CD4-positive, alpha-beta T cell (primary cell): ENCODE measurements at regions not wholly inside any gene's neighbourhood (a gene's known extent, or its start where the extent isn't known, plus 50 kb on each side); places are given as distances from the start of the nearest gene placed in this dataset.

Source experiments
- ATAC-seq: fragments of 200-7000 bp; cut with Tn5 transposase; one replicate; pipeline ENCODE4 v1.10.0; 2022; ENCODE audit warnings: mild to moderate bottlenecking; ENCODE audit not compliant: poor library complexity
- CTCF ChIA-PET: fragments of 350-600 bp; sonication (Branson Sonifier 250); formaldehyde crosslinking; loops from one replicate; lab custom pipeline; 2021; ENCODE audit warnings: antibody characterized with exemption, inconsistent platforms; lab: Charles Lee
- POLR2A ChIA-PET: fragments of 350-600 bp; sonication (Branson Sonifier 250); formaldehyde crosslinking; loops from one replicate; lab custom pipeline; 2021; ENCODE audit warnings: antibody characterized with exemption, inconsistent platforms; lab: Charles Lee
- DNase-seq, 14 experiments: peaks; one replicate each; pipeline ENCODE4 v3.0.0-alpha.2; 2013 to 2020; ENCODE audit warnings: mixed read lengths in 2 of 14
- H3K27ac ChIP-seq, 2 donors: one replicate each; pipeline versions ENCODE4 v1.5.1 to v1.7.0; 2013; ENCODE audit warnings: low read length in 2 of 2, low read depth in 1 of 2, mild to moderate bottlenecking in 1 of 2
- H3K27me3 ChIP-seq, 2 experiments: 1 replicate in 1 of 2; 2 replicates in 1 of 2; pipeline versions ENCODE4 v1.6.1 to v1.7.0; 2013; ENCODE audit warnings: low read length in 2 of 2, control low read depth in 1 of 2, mild to moderate bottlenecking in 1 of 2, moderate library complexity in 1 of 2; ENCODE audit not compliant: insufficient read depth in 2 of 2, control insufficient read depth in 1 of 2
- H3K36me3 ChIP-seq: one replicate; pipeline ENCODE4 v1.6.1; 2013; ENCODE audit warnings: low read length, control low read depth; ENCODE audit not compliant: insufficient read depth
- H3K4me1 ChIP-seq: one replicate; pipeline ENCODE4 v1.6.1; 2013; ENCODE audit warnings: low read length, control low read depth; ENCODE audit not compliant: insufficient read depth
- H3K4me3 ChIP-seq: one replicate; pipeline ENCODE4 v1.5.1; 2013; ENCODE audit warnings: mild to moderate bottlenecking, low read length, moderate library complexity
- H3K9me3 ChIP-seq, 2 experiments: 1 replicate in 1 of 2; 2 replicates in 1 of 2; pipeline versions ENCODE4 v1.6.1 to v1.7.0; 2013; ENCODE audit warnings: low read length in 2 of 2, mild to moderate bottlenecking in 2 of 2, control low read depth in 1 of 2, moderate library complexity in 1 of 2; ENCODE audit not compliant: control insufficient read depth in 1 of 2, insufficient read depth in 1 of 2
- H3K27ac Mint-ChIP-seq: one replicate; pipeline ENCODE4 v1.8.0; 2020; ENCODE audit warnings: mixed read lengths
- H3K27me3 Mint-ChIP-seq: one replicate; pipeline ENCODE4 v1.8.0; 2021; ENCODE audit warnings: mixed read lengths
- H3K36me3 Mint-ChIP-seq: one replicate; pipeline ENCODE4 v1.8.0; 2021; ENCODE audit warnings: low read depth, mixed read lengths
- H3K4me1 Mint-ChIP-seq: one replicate; pipeline ENCODE4 v1.8.0; 2021; ENCODE audit warnings: low read depth, mixed read lengths
- H3K4me3 Mint-ChIP-seq: one replicate; pipeline ENCODE4 v1.8.0; 2020; ENCODE audit warnings: mild to moderate bottlenecking, mixed read lengths
- H3K9me3 Mint-ChIP-seq: one replicate; pipeline ENCODE4 v1.8.0; 2020; ENCODE audit warnings: mixed read lengths
- intact Hi-C, 2 experiments: fragments of 100-400 bp; cut with DNase I in 1 of 2; cut with micrococcal nuclease in 1 of 2; formaldehyde crosslinking; loops; one replicate each; pipeline versions ENCODE4 v1.15.1 to v1.9.0; 2023 to 2025; cut with DNase I, micrococcal nuclease
- TF ChIP-seq, protein P1 (sequence below): fragments of 200-600 bp; IDR thresholded peaks from one replicate; pipeline ENCODE4 v1.8.0; 2022; ENCODE audit warnings: antibody characterized with exemption, mild to moderate bottlenecking

GRCh38 chr5:12017007-12017406 is 112.8 kb upstream of the CTNND2 start:
- no peaks in the 10 kb centered on the region for H3K36me3 Mint-ChIP-seq
- DNase-seq (no peak), ATAC-seq (no peak)
- H3K9me3 Mint-ChIP-seq = no peaks in the 10 kb centered on the region
- CTCF ChIA-PET = no interaction called here
- no peak overlapping the region for H3K27ac Mint-ChIP-seq
- POLR2A ChIA-PET = no interaction called here
- H3K9me3 ChIP-seq = peaks cover 0 to 7% of the 10 kb centered on the region in 2 experiments
- H3K27ac ChIP-seq = no peak overlapping the region
- no peaks in the 10 kb centered on the region for H3K36me3 ChIP-seq
- intact Hi-C loops = no loop called here
- TF ChIP-seq, protein P1, sequence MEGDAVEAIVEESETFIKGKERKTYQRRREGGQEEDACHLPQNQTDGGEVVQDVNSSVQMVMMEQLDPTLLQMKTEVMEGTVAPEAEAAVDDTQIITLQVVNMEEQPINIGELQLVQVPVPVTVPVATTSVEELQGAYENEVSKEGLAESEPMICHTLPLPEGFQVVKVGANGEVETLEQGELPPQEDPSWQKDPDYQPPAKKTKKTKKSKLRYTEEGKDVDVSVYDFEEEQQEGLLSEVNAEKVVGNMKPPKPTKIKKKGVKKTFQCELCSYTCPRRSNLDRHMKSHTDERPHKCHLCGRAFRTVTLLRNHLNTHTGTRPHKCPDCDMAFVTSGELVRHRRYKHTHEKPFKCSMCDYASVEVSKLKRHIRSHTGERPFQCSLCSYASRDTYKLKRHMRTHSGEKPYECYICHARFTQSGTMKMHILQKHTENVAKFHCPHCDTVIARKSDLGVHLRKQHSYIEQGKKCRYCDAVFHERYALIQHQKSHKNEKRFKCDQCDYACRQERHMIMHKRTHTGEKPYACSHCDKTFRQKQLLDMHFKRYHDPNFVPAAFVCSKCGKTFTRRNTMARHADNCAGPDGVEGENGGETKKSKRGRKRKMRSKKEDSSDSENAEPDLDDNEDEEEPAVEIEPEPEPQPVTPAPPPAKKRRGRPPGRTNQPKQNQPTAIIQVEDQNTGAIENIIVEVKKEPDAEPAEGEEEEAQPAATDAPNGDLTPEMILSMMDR = no peak
- H3K27me3 Mint-ChIP-seq = no peaks in the 10 kb centered on the region
- no peak overlapping the region for H3K4me3 Mint-ChIP-seq
- H3K4me1 ChIP-seq = no peaks in the 10 kb centered on the region
- no peaks in the 10 kb centered on the region for H3K27me3 ChIP-seq
- H3K4me3 ChIP-seq = no peak overlapping the region
- no peaks in the 10 kb centered on the region for H3K4me1 Mint-ChIP-seq

DNA sequence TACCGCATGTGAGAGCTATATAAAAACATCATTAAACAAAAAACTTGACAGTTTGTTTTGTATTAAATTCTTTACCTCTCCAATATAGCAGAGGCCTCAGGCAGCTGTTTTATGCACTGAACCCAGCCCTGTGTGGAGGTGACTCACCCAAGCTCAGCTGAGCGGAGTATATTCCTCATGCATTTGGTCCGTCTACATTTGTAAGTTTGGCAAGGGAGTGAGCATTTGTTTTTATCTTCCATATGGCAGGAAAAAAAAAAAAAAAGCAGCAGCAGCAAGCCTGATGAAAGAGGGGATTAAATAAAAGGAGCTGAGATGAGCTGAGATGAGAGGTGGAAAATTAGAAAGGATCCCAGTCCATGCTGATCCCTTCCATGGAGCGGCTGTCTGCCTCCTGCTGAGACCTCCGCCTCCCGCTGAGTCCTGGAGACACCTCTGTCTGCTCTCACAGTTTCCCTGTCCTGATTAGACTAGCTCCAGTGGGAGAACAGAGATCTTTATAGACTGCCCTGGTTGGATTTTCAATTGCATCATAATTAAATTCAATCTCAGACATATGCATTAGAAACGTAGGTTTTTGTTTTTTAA is 112.0 kb upstream of the CTNND2 start:
- ChIA-PET CTCF (no interaction called here), POLR2A (no interaction called here)
- Mint-ChIP-seq H3K27ac (no peak overlapping the region), H3K4me3 (no peak overlapping the region), H3K27me3 (no peaks in the 10 kb centered on the region), H3K4me1 (no peaks in the 10 kb centered on the region), H3K36me3 (no peaks in the 10 kb centered on the region), H3K9me3 (no peaks in the 10 kb centered on the region)
- intact Hi-C loops = no loop called here
- Histone ChIP-seq H3K36me3 (no peaks in the 10 kb centered on the region), H3K27me3 (no peaks in the 10 kb centered on the region), H3K4me3 (no peak overlapping the region), H3K4me1 (no peaks in the 10 kb centered on the region), H3K27ac (no peak overlapping the region), H3K9me3 (peaks cover 0 to 7% of the 10 kb centered on the region in 2 experiments)
- ATAC-seq (no peak), DNase-seq (no peak)
- TF ChIP-seq, protein P1 = no peak

DNA sequence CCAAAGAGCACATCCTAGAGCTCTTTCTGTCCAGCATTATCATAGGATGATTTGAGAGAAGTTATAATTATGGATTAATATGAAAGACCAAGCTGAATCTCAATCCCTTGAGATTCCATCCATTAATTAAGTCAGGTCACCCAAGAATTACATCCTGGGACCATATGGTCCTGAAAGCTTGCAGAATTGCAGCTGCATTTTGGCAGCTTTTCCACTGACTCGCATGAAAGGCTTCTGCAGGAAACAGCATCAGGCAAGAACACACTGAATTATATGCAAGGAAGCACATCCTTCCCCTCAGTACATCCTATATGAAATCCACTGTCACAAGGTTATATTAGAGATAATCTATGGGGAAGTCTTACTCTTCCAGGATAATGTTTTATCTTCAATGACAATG is 109.1 kb upstream of the CTNND2 start:
- Mint-ChIP-seq H3K4me3 (no peak overlapping the region), H3K27ac (no peak overlapping the region), H3K36me3 (no peaks in the 10 kb centered on the region), H3K4me1 (no peaks in the 10 kb centered on the region), H3K9me3 (peaks cover 4% of the 10 kb centered on the region), H3K27me3 (no peaks in the 10 kb centered on the region)
- Histone ChIP-seq H3K27ac (no peak overlapping the region), H3K4me1 (no peaks in the 10 kb centered on the region), H3K36me3 (no peaks in the 10 kb centered on the region), H3K9me3 (peaks cover 5 to 7% of the 10 kb centered on the region in 2 experiments), H3K27me3 (no peaks in the 10 kb centered on the region), H3K4me3 (no peak overlapping the region)
- no peak for DNase-seq
- POLR2A ChIA-PET = no interaction called here
- TF ChIP-seq, protein P1 = no peak
- no peak for ATAC-seq
- intact Hi-C loops = no loop called here
- CTCF ChIA-PET = no interaction called here
